Natural killer cell (primary cell): ENCODE measurements at regions not wholly inside any gene's neighbourhood (a gene's known extent, or its start where the extent isn't known, plus 50 kb on each side); places are given as distances from the start of the nearest gene placed in this dataset.
"Not testable (repeated sequence)": the region's sequence is repeated elsewhere in the genome, so short reads cannot be mapped to it uniquely, and the experiment has no call there.

Source experiments
- ATAC-seq, 3 donors: fragments of 150-1000 bp in 2 of 3; fragments of 200-7000 bp in 1 of 3; cut with Tn5 transposase; 1 replicate in 1 of 3; 2 replicates in 2 of 3; pipeline ENCODE4 v1.10.0; 2021; ENCODE audit warnings: mild to moderate bottlenecking in 2 of 3, moderate library complexity in 2 of 3
- DNase-seq, 2 donors: peaks; one replicate each; pipeline versions ENCODE4 v3.0.0 to v3.0.0-alpha.2; 2013 to 2021; ENCODE audit warnings: mixed read lengths in 1 of 2
- H3K27ac ChIP-seq: one replicate; pipeline ENCODE4 v1.5.1; 2013; ENCODE audit warnings: mild to moderate bottlenecking, low read length
- H3K27me3 ChIP-seq: one replicate; pipeline ENCODE4 v1.6.1; 2013; ENCODE audit warnings: low read length; ENCODE audit not compliant: control insufficient read depth, insufficient read depth
- H3K36me3 ChIP-seq: one replicate; pipeline ENCODE4 v1.6.1; 2013; ENCODE audit warnings: low read length; ENCODE audit not compliant: control insufficient read depth, insufficient read depth
- H3K4me1 ChIP-seq: one replicate; pipeline ENCODE4 v1.6.1; 2013; ENCODE audit warnings: low read length; ENCODE audit not compliant: control insufficient read depth, insufficient read depth
- H3K4me3 ChIP-seq: one replicate; pipeline ENCODE4 v1.5.1; 2013; ENCODE audit warnings: low read length
- H3K9me3 ChIP-seq: one replicate; pipeline ENCODE4 v1.6.1; 2013; ENCODE audit warnings: low read length; ENCODE audit not compliant: control insufficient read depth, insufficient read depth
- H3K27ac Mint-ChIP-seq, 2 donors: one replicate each; pipeline ENCODE4 v1.8.0; 2022; ENCODE audit warnings: mild to moderate bottlenecking in 2 of 2, mixed read lengths in 2 of 2, moderate library complexity in 1 of 2
- H3K27me3 Mint-ChIP-seq, 2 donors: one replicate each; pipeline ENCODE4 v1.8.0; 2022; ENCODE audit warnings: low read depth in 2 of 2, mixed read lengths in 2 of 2
- H3K36me3 Mint-ChIP-seq: one replicate; pipeline ENCODE4 v1.8.0; 2022; ENCODE audit warnings: mixed read lengths
- H3K4me1 Mint-ChIP-seq, 2 donors: one replicate each; pipeline ENCODE4 v1.8.0; 2022; ENCODE audit warnings: mixed read lengths in 2 of 2
- H3K4me3 Mint-ChIP-seq: one replicate; pipeline ENCODE4 v1.8.0; 2022; ENCODE audit warnings: mild to moderate bottlenecking, moderate library complexity, mixed read lengths
- H3K9me3 Mint-ChIP-seq, 2 donors: one replicate each; pipeline ENCODE4 v1.8.0; 2022; ENCODE audit warnings: mixed read lengths in 2 of 2
- CTCF ChIP-seq: fragments of 200-600 bp; IDR thresholded peaks from one replicate; pipeline ENCODE4 v1.8.0; 2022; ENCODE audit warnings: antibody characterized with exemption
- WGBS: methylation state at CpG from one replicate; pipeline ENCODE4 v1.1.7; 2013; ENCODE audit warnings: missing lambda C conversion rate; ENCODE audit not compliant: insufficient coverage; 5-methylcytosine and 5-hydroxymethylcytosine counted together
- intact Hi-C: fragments of 100-400 bp; cut with micrococcal nuclease; formaldehyde crosslinking; loops from one replicate; pipeline ENCODE4 v1.14.2; 2022

- H3K36me3 Mint-ChIP-seq = no peaks in the 10 kb centered on the region
- no peaks in the 10 kb centered on the region for H3K27me3 ChIP-seq
- H3K27me3 Mint-ChIP-seq = no peaks in the 10 kb centered on the region
- ATAC-seq (peak in 1 of 3 donors; percentile 14), DNase-seq (no peak)
- H3K9me3 Mint-ChIP-seq = no peaks in the 10 kb centered on the region
- no peak overlapping the region for H3K4me3 Mint-ChIP-seq
- WGBS = 88% methylated on average over 2 of the region's 2 CpGs
- no peak overlapping the region for H3K4me3 ChIP-seq
- no peak overlapping the region for H3K27ac ChIP-seq
- no peaks in the 10 kb centered on the region for H3K4me1 ChIP-seq
- TF ChIP-seq CTCF = no peak
- no peaks in the 10 kb centered on the region for H3K36me3 ChIP-seq
- no peaks in the 10 kb centered on the region for H3K4me1 Mint-ChIP-seq
- no peak overlapping the region for H3K27ac Mint-ChIP-seq
- intact Hi-C loops = no loop called here
- no peaks in the 10 kb centered on the region for H3K9me3 ChIP-seq
These were observed 256.0 kb downstream of the VAPA start for GRCh38 chr18:10169814-10170213.

GRCh38 chr18:10170375-10170774 lies 256.6 kb downstream of the VAPA start:
- no peak for TF ChIP-seq CTCF
- no peaks in the 10 kb centered on the region for H3K36me3 Mint-ChIP-seq
- no peak overlapping the region for H3K4me3 Mint-ChIP-seq
- no peaks in the 10 kb centered on the region for H3K9me3 Mint-ChIP-seq
- Histone ChIP-seq H3K27ac (no peak overlapping the region), H3K4me3 (no peak overlapping the region), H3K36me3 (no peaks in the 10 kb centered on the region), H3K27me3 (no peaks in the 10 kb centered on the region), H3K9me3 (no peaks in the 10 kb centered on the region), H3K4me1 (no peaks in the 10 kb centered on the region)
- no peak overlapping the region for H3K27ac Mint-ChIP-seq
- ATAC-seq = no peak
- intact Hi-C loops = no loop called here
- WGBS = 90% methylated on average over 5 of the region's 5 CpGs
- H3K4me1 Mint-ChIP-seq = no peaks in the 10 kb centered on the region
- no peak for DNase-seq
- H3K27me3 Mint-ChIP-seq = no peaks in the 10 kb centered on the region

- DNase-seq, H3K36me3 Mint-ChIP-seq, H3K27me3 ChIP-seq, H3K27ac ChIP-seq, ATAC-seq, H3K36me3 ChIP-seq, H3K4me1 Mint-ChIP-seq, H3K27me3 Mint-ChIP-seq, H3K4me3 Mint-ChIP-seq, H3K9me3 ChIP-seq, H3K27ac Mint-ChIP-seq, H3K4me1 ChIP-seq, H3K9me3 Mint-ChIP-seq, H3K4me3 ChIP-seq, intact Hi-C loops: not testable (repeated sequence)
- WGBS = no CpG with 5 or more reads among the region's 2 CpGs
These were observed 261.5 kb downstream of the VAPA start for GRCh38 chr18:10175333-10175732.

- intact Hi-C loops, H3K36me3 ChIP-seq, ATAC-seq, DNase-seq, H3K4me3 Mint-ChIP-seq, H3K9me3 ChIP-seq, H3K4me1 Mint-ChIP-seq, H3K4me1 ChIP-seq, H3K27ac ChIP-seq, H3K27me3 ChIP-seq, H3K36me3 Mint-ChIP-seq, H3K9me3 Mint-ChIP-seq, H3K27me3 Mint-ChIP-seq, H3K27ac Mint-ChIP-seq, H3K4me3 ChIP-seq: not testable (repeated sequence)
- WGBS = no CpG with 5 or more reads among the region's 6 CpGs
These were observed 265.5 kb downstream of the VAPA start for GRCh38 chr18:10179326-10179725.
